SJSA1 (cell line): ENCODE measurements at regions not wholly inside any gene's neighbourhood (a gene's known extent, or its start where the extent isn't known, plus 50 kb on each side); places are given as distances from the start of the nearest gene placed in this dataset.

ENCODE experiments used
- DNase-seq, 2 experiments: peaks; one replicate each; pipeline ENCODE4 v3.0.0-alpha.2; 2015 to 2020; ENCODE audit warnings: low spot score in 2 of 2, low read depth in 1 of 2
- H3K27ac ChIP-seq: fragments of 250-450 bp; sonication (Bioruptor Pico); 2 replicates; pipeline ENCODE4 v1.5.1; 2020; ENCODE audit warnings: mild to moderate bottlenecking, moderate library complexity
- H3K27me3 ChIP-seq: fragments of 250-450 bp; sonication (Bioruptor Pico); replicated peaks from 2 replicates; pipeline ENCODE4 v1.5.1; 2020; ENCODE audit warnings: mild to moderate bottlenecking, moderate library complexity
- H3K36me3 ChIP-seq: fragments of 250-450 bp; sonication (Bioruptor Pico); 2 replicates; pipeline ENCODE4 v1.5.1; 2020; ENCODE audit warnings: mild to moderate bottlenecking
- H3K4me1 ChIP-seq: fragments of 250-450 bp; sonication (Bioruptor Pico); replicated peaks from 2 replicates; pipeline ENCODE4 v1.6.1; 2021; ENCODE audit warnings: mild to moderate bottlenecking
- H3K4me3 ChIP-seq: fragments of 250-450 bp; sonication (Bioruptor Pico); 2 replicates; pipeline ENCODE4 v1.5.1; 2020; ENCODE audit warnings: mild to moderate bottlenecking
- H3K9me3 ChIP-seq: fragments of 250-450 bp; sonication (Bioruptor Pico); replicated peaks from 2 replicates; pipeline ENCODE4 v1.5.1; 2020; ENCODE audit warnings: mild to moderate bottlenecking

- Histone ChIP-seq H3K4me3 (no peak overlapping the region), H3K9me3 (no peaks in the 10 kb centered on the region), H3K4me1 (no peaks in the 10 kb centered on the region), H3K36me3 (no peaks in the 10 kb centered on the region), H3K27me3 (0 out of 2 replicates have a peak, but pooled peaks cover 20% of the 10 kb centered on the region), H3K27ac (no peak overlapping the region)
- DNase-seq, result no peak
Measured at GRCh38 chr3:152620395-152620794, 214.5 kb upstream of the P2RY1 start.

GRCh38 chr3:152621006-152621868, 213.7 kb upstream of the P2RY1 start:
- DNase-seq, result no peak
- Histone ChIP-seq H3K4me3 (no peak overlapping the region), H3K36me3 (no peaks in the 10 kb centered on the region), H3K27ac (no peak overlapping the region), H3K27me3 (0 out of 2 replicates have a peak, but pooled peaks cover 20% of the 10 kb centered on the region), H3K9me3 (no peaks in the 10 kb centered on the region), H3K4me1 (no peaks in the 10 kb centered on the region)

GRCh38 chr3:152621967-152622810, 212.7 kb upstream of the P2RY1 start:
- Histone ChIP-seq H3K4me1 (no peaks in the 10 kb centered on the region), H3K9me3 (no peaks in the 10 kb centered on the region), H3K27ac (no peak overlapping the region), H3K36me3 (no peaks in the 10 kb centered on the region), H3K4me3 (no peak overlapping the region), H3K27me3 (0 out of 2 replicates have a peak, but pooled peaks cover 20% of the 10 kb centered on the region)
- DNase-seq, result no peak

DNA sequence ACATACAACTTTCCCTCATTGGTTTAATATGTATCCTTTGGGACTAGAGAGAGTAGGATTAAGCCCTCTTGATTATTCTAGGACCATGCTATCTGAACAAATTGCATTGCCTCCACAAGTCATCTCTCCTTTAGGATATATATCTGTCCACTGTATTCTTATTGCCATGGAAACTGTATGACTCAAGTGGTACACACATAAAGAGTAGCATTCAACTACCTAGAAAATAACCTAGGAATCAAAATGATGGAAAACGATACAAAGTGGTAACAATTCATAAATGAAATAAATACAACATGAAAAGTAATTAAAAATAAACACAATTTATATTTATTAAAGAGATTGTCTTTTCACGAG, 212.1 kb upstream of the P2RY1 start:
- Histone ChIP-seq H3K27ac (no peak overlapping the region), H3K27me3 (0 out of 2 replicates have a peak, but pooled peaks cover 20% of the 10 kb centered on the region), H3K36me3 (no peaks in the 10 kb centered on the region), H3K9me3 (no peaks in the 10 kb centered on the region), H3K4me1 (no peaks in the 10 kb centered on the region), H3K4me3 (no peak overlapping the region)
- DNase-seq, result no peak

- no peaks in the 10 kb centered on the region for H3K36me3 ChIP-seq
- DNase-seq, result no peak
- H3K4me3 ChIP-seq, result no peak overlapping the region
- H3K27ac ChIP-seq, result no peak overlapping the region
- H3K9me3 ChIP-seq, result no peaks in the 10 kb centered on the region
- 0 out of 2 replicates have a peak, but pooled peaks cover 20% of the 10 kb centered on the region for H3K27me3 ChIP-seq
- no peaks in the 10 kb centered on the region for H3K4me1 ChIP-seq
Measured at GRCh38 chr3:152623286-152623911, 211.5 kb upstream of the P2RY1 start.

GRCh38 chr3:152626226-152626625, 208.7 kb upstream of the P2RY1 start:
- H3K4me1 ChIP-seq, result no peaks in the 10 kb centered on the region
- no peaks in the 10 kb centered on the region for H3K36me3 ChIP-seq
- 0 out of 2 replicates have a peak, but pooled peaks cover 16% of the 10 kb centered on the region for H3K27me3 ChIP-seq
- H3K4me3 ChIP-seq, result no peak overlapping the region
- DNase-seq, result no peak
- no peak overlapping the region for H3K27ac ChIP-seq
- H3K9me3 ChIP-seq, result no peaks in the 10 kb centered on the region

GRCh38 chr3:152628496-152628895, 206.4 kb upstream of the P2RY1 start:
- no peak overlapping the region for H3K4me3 ChIP-seq
- H3K27ac ChIP-seq, result no peak overlapping the region
- no peaks in the 10 kb centered on the region for H3K4me1 ChIP-seq
- no peak for DNase-seq
- no peaks in the 10 kb centered on the region for H3K36me3 ChIP-seq
- no peaks in the 10 kb centered on the region for H3K9me3 ChIP-seq
- 0 out of 2 replicates have a peak, but pooled peaks cover 12% of the 10 kb centered on the region for H3K27me3 ChIP-seq

GRCh38 chr3:152629363-152630122, 205.4 kb upstream of the P2RY1 start:
- Histone ChIP-seq H3K27me3 (peaks cover 4% of the 10 kb centered on the region; the same call in 1 of the 2 replicates), H3K27ac (no peak overlapping the region), H3K4me1 (no peaks in the 10 kb centered on the region), H3K9me3 (no peaks in the 10 kb centered on the region), H3K4me3 (no peak overlapping the region), H3K36me3 (no peaks in the 10 kb centered on the region)
- no peak for DNase-seq

DNA sequence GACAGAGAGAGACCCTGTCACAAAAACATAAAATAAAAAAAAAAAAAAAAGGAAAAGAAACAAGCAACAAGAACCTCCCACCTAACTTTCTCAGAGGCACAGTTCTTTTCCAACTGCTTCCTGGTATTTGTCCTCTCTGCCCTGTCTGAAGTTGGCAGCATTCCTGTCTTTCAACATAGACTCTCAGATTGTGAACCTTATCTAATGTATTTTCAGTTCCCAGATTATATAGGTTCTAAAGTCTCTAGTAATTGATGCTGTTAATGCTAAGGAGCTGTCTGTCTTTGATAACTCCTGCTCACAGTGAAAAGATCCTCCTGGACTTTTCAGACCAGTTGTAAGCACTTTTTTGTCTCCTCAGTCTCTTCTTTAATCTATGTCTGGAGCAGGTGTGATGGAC, 199.5 kb upstream of the P2RY1 start:
- DNase-seq, result no peak
- Histone ChIP-seq H3K4me3 (no peak overlapping the region), H3K27me3 (peaks cover under 1% of the 10 kb centered on the region)

GRCh38 chr3:152636651-152637050, 198.3 kb upstream of the P2RY1 start:
- no peaks in the 10 kb centered on the region for H3K4me1 ChIP-seq
- H3K27ac ChIP-seq, result no peak overlapping the region
- no peak for DNase-seq
- peaks cover 5% of the 10 kb centered on the region for H3K27me3 ChIP-seq
- no peaks in the 10 kb centered on the region for H3K36me3 ChIP-seq
- no peak overlapping the region for H3K4me3 ChIP-seq
- no peaks in the 10 kb centered on the region for H3K9me3 ChIP-seq

More for the DNA sequence above, 199.5 kb upstream of the P2RY1 start:
- Histone ChIP-seq H3K9me3 (no peaks in the 10 kb centered on the region), H3K4me1 (no peaks in the 10 kb centered on the region), H3K36me3 (no peaks in the 10 kb centered on the region), H3K27ac (no peak overlapping the region)

- no peaks in the 10 kb centered on the region for H3K36me3 ChIP-seq
- no peak for DNase-seq
- no peaks in the 10 kb centered on the region for H3K9me3 ChIP-seq
- peaks cover 5% of the 10 kb centered on the region for H3K27me3 ChIP-seq
- no peak overlapping the region for H3K27ac ChIP-seq
- H3K4me3 ChIP-seq, result no peak overlapping the region
- H3K4me1 ChIP-seq, result no peaks in the 10 kb centered on the region
Measured at GRCh38 chr3:152638214-152638613, 196.7 kb upstream of the P2RY1 start.

DNA sequence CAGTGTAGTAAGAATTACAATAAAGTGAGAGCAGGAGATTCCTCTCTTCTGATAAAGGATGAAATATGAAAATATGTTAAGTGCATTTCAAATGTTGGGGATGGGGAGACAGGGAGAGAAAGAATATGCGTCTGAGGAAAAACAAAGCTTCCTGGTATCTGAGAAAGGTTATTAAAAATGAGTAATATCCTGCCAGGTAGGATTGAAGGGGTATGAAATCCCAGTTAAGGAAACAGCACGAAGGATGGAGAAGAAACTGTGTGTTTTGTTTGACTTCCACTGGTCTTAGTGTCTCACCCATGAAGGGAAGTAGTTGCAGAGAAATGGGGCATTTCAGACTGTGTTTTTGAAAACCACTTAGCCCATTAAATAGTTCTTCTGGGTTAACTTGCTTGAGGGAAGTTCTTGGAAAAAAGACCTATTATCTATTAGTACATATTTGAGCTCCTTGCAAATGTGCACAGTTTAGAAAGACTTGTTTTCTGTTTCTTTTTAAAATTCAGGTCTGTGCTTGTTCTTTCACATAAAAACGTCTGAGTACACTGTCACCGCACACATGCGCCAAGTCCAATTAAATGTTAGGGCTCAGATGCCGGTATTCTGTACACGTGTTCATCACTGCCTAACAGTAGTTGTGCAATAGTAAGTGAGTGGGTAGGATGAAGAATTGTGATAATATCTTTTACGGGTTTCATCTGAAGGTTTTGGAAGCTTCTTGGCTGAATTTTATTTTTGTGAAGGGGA, 196.1 kb upstream of the P2RY1 start:
- H3K27me3 ChIP-seq, result peaks cover 5% of the 10 kb centered on the region
- H3K4me1 ChIP-seq, result no peaks in the 10 kb centered on the region
- H3K27ac ChIP-seq, result no peak overlapping the region
- no peak overlapping the region for H3K4me3 ChIP-seq
- H3K9me3 ChIP-seq, result no peaks in the 10 kb centered on the region
- no peak for DNase-seq
- no peaks in the 10 kb centered on the region for H3K36me3 ChIP-seq
